ENCODE measurements at regions not wholly inside any gene's neighbourhood (a gene's known extent, or its start where the extent isn't known, plus 50 kb on each side); places are given as distances from the start of the nearest gene placed in this dataset.

DNA sequence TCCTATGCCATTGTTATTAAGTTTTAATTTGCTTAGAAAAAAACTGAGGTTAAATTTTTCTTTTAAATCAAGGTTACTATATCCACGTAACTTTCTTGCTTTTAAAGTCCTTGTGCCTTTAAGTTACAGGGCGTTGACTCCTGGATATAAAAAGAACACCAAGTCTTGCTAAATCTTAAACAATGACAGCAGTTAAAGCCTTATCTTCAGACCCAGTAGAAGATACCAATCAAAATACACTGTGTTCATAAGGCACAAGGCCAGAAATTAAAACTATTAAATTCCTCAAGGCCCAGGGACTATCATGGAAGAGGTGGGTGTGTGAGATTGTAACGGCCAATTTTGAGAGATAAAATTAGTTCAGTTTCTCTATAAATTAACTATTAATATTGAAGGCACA is 60.4 kb downstream of the PAGE2 start:
- no CpG with 5 or more reads among the region's 3 CpGs for WGBS (ENCODE audit: extremely low coverage, insufficient read length, low lambda C conversion rate)

More for the DNA sequence above, 60.4 kb downstream of the PAGE2 start:
- Histone ChIP-seq H3K56ac (ENCODE audit: insufficient read length, low read depth, low read length) (no peak overlapping the region), H2BK5ac (ENCODE audit: insufficient read length, low read length) (no peak overlapping the region), H3K79me2 (ENCODE audit: insufficient read depth, low read length) (no peaks in the 10 kb centered on the region), H4K20me1 (ENCODE audit: control insufficient read depth, insufficient read depth, insufficient read length) (no peaks in the 10 kb centered on the region), H3K4ac (ENCODE audit: low read depth, low read length) (no peak overlapping the region), H3K9me3 (ENCODE audit: control insufficient read depth, low read depth, low read length) (peaks cover 12% of the 10 kb centered on the region), H2AK5ac (ENCODE audit: insufficient read length, low read length) (no peak overlapping the region), H3K18ac (ENCODE audit: insufficient read length, low read depth, low read length) (no peak overlapping the region), H4K91ac (ENCODE audit: insufficient read length, low read depth, low read length) (no peak overlapping the region), H3T11ph (ENCODE audit: low read length) (no peak overlapping the region), H3K27me3 (ENCODE audit: insufficient read depth, low read length) (no peaks in the 10 kb centered on the region), H2AFZ (ENCODE audit: low read length) (no peak overlapping the region), H3K27ac (ENCODE audit: insufficient read length, low read depth, low read length) (no peak overlapping the region), H3K4me1 (ENCODE audit: insufficient read depth, low read length) (no peaks in the 10 kb centered on the region), H3K4me2 (ENCODE audit: insufficient read depth, insufficient read length, low read length) (no peak overlapping the region), H3K23me2 (ENCODE audit: insufficient read length, low read depth, low read length, poor library complexity, severe bottlenecking) (no peaks in the 10 kb centered on the region), H2BK12ac (ENCODE audit: insufficient read length, low read depth, low read length) (no peak overlapping the region), H4K8ac (replicated peaks; ENCODE audit: insufficient read length, low read depth, low read length) (no peak overlapping the region), H3K79me1 (ENCODE audit: insufficient read depth, low read depth, low read length, poor library complexity, severe bottlenecking) (no peaks in the 10 kb centered on the region), H3K14ac (ENCODE audit: insufficient read depth, low read length) (no peak overlapping the region), H3K23ac (ENCODE audit: insufficient read length, low read depth, low read length) (no peak overlapping the region), H2BK120ac (ENCODE audit: low read depth, low read length, poor library complexity, severe bottlenecking) (no peak overlapping the region), H4K5ac (ENCODE audit: insufficient read length, low read depth, low read length) (no peak overlapping the region), H2BK20ac (ENCODE audit: low read depth, low read length, poor library complexity, severe bottlenecking) (no peak overlapping the region), H3K9ac (ENCODE audit: extremely low read depth, insufficient read length, low read length) (no peak overlapping the region), H2BK15ac (ENCODE audit: low read depth, low read length) (no peak overlapping the region)
- no peak for TF ChIP-seq CTCF (conservative IDR thresholded peaks at IDR 0.05)
- DNase-seq: no peak
- Mint-ChIP-seq H3K4me1 (peaks cover 0 to 3% of the 10 kb centered on the region in 2 experiments; a peak in 1 of 4 replicates), H3K4me3 (no peak overlapping the region), H3K27me3 (ENCODE audit: low read depth) (no peaks in the 10 kb centered on the region), H3K27ac (no peak overlapping the region), H3K9me3 (peaks cover 39 to 43% of the 10 kb centered on the region in 2 experiments), H3K36me3 (ENCODE audit: insufficient read depth in 1 of 3, low read depth in 3 of 3) (peaks cover 0 to 2% (median 0%) of the 10 kb centered on the region in 3 experiments; a peak in 2 of 7 replicates)
